Esophagus (tissue), 2 donors: ENCODE measurements at regions not wholly inside any gene's neighbourhood (a gene's known extent, or its start where the extent isn't known, plus 50 kb on each side); places are given as distances from the start of the nearest gene placed in this dataset.

Source experiments
- H3K27ac ChIP-seq, 2 donors: one replicate each; pipeline ENCODE4 v1.5.1; 2013; ENCODE audit warnings: low read depth in 2 of 2, mild to moderate bottlenecking in 2 of 2, inconsistent platforms in 1 of 2, low read length in 1 of 2, moderate library complexity in 1 of 2
- H3K27me3 ChIP-seq, 2 donors: one replicate each; pipeline ENCODE4 v1.6.1; 2013; ENCODE audit warnings: low read length in 2 of 2, control low read depth in 1 of 2, mild to moderate bottlenecking in 1 of 2; ENCODE audit not compliant: insufficient read depth in 2 of 2, control insufficient read depth in 1 of 2
- H3K36me3 ChIP-seq, 2 donors: one replicate each; pipeline ENCODE4 v1.6.1; 2013; ENCODE audit warnings: low read length in 1 of 2; ENCODE audit not compliant: control insufficient read depth in 2 of 2, insufficient read depth in 2 of 2
- H3K4me1 ChIP-seq, 2 donors: one replicate each; pipeline ENCODE4 v1.6.1; 2013; ENCODE audit warnings: low read length in 1 of 2; ENCODE audit not compliant: control insufficient read depth in 2 of 2, insufficient read depth in 2 of 2
- H3K4me3 ChIP-seq, 2 donors: one replicate each; pipeline ENCODE4 v1.5.1; 2013; ENCODE audit warnings: low read length in 2 of 2, mild to moderate bottlenecking in 2 of 2, low read depth in 1 of 2, moderate library complexity in 1 of 2
- H3K9me3 ChIP-seq, 2 donors: one replicate each; pipeline ENCODE4 v1.6.1; 2013; ENCODE audit warnings: mild to moderate bottlenecking in 2 of 2, low read depth in 1 of 2, low read length in 1 of 2, moderate library complexity in 1 of 2; ENCODE audit not compliant: control insufficient read depth in 2 of 2, insufficient read depth in 1 of 2
- WGBS, 2 donors: extraction: QIAGEN DNeasy Blood & Tissue Kit; methylation state at CpG; one replicate each; pipeline ENCODE4 v1.1.7; 2013; 5-methylcytosine and 5-hydroxymethylcytosine counted together
- donor health status: healthy with polysubstance abuse.
- donor health status: Bipolar disorder and iron deficiency.

DNA sequence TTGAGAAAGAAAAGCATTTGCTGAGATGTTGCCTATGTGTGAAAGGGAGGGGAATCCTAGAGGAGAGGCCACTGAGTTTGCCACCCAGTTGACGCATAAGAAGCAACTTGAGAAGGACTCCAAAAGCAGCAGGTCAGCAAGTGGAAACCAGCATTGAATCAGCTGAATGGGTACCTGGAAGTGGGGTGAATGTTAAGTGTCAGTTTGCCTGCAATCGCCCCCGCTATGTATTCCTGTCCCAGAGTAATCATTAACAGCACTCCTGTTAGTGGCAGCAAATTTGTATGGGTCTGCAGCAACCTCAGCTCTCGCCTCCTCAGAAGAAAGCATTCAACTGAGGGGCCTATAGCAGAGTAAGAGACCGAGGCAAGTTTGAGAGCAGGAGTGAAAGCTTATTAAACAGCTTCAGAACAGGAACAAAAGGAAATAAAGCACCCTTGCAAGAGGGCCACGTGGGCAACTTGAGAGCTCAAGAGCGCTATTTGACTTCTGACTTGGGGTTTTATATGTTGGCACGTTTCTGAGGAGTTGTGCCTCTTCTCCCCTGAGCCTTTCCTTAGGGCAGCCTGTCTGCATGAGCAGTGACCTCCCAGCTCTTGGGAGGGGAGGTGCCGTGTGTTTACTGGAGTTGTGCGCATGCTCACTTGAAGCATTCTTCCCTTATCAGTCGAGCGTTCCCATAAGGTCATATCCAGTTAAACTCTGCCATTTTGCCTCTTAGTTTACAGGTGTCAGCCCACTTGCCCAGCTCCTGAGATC is 122.6 kb upstream of the PHACTR1 start:
- no peaks in the 10 kb centered on the region for H3K4me1 ChIP-seq
- H3K36me3 ChIP-seq = no peaks in the 10 kb centered on the region
- no peaks in the 10 kb centered on the region for H3K27me3 ChIP-seq
- no peak overlapping the region for H3K4me3 ChIP-seq
- no peak overlapping the region for H3K27ac ChIP-seq
- WGBS, 2 donors = 77 to 85% methylated on average over 12 of the region's 12 CpGs
- no peaks in the 10 kb centered on the region for H3K9me3 ChIP-seq

- Histone ChIP-seq H3K4me1 (no peaks in the 10 kb centered on the region), H3K27ac (no peak overlapping the region), H3K4me3 (no peak overlapping the region), H3K9me3 (no peaks in the 10 kb centered on the region), H3K36me3 (no peaks in the 10 kb centered on the region), H3K27me3 (no peaks in the 10 kb centered on the region)
- WGBS, 2 donors = 73 to 78% methylated on average over 3 of the region's 3 CpGs
Measured at GRCh38 chr6:12594530-12594893, 122.1 kb upstream of the PHACTR1 start.

DNA sequence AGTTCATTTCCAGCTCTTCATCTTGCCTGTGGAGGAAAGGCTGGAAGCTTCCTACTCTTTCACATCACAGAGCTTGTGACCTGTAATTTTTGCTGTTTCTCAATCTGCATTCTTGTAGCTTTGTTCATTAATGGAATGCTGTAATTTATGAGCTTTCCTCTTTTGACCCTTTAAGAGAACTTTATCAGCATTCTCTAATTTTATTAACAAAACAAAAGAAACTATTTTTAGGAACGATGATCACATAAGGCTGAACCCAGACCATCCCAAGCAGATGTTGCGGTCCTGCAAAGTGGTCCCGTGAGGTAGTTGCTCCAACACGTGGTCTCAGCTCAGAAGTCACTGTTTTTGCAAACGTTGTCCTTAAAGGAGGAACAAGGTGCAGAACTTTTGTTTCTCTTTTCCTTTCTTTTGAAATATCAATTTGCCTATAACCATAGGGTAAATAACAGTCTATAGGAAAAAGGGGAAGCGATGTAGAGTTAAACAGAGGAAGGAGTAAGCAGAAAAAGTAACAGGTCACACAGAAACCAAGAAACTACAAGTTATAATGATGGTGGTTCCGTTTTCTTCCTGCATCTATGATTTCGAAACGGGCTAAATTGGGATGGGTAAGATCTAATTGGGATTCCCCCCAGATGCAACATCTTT is 121.3 kb upstream of the PHACTR1 start:
- no peaks in the 10 kb centered on the region for H3K9me3 ChIP-seq
- no peaks in the 10 kb centered on the region for H3K27me3 ChIP-seq
- no peaks in the 10 kb centered on the region for H3K36me3 ChIP-seq
- H3K27ac ChIP-seq = no peak overlapping the region
- 77 to 79% methylated on average over 9 of the region's 9 CpGs for WGBS, 2 donors
- no peaks in the 10 kb centered on the region for H3K4me1 ChIP-seq
- no peak overlapping the region for H3K4me3 ChIP-seq

GRCh38 chr6:12596731-12597130 is 119.8 kb upstream of the PHACTR1 start:
- no peak overlapping the region for H3K4me3 ChIP-seq
- no peaks in the 10 kb centered on the region for H3K9me3 ChIP-seq
- H3K4me1 ChIP-seq = no peaks in the 10 kb centered on the region
- no peaks in the 10 kb centered on the region for H3K27me3 ChIP-seq
- H3K27ac ChIP-seq = no peak overlapping the region
- no peaks in the 10 kb centered on the region for H3K36me3 ChIP-seq
- 61 to 71% methylated on average over 2 of the region's 2 CpGs for WGBS, 2 donors

DNA sequence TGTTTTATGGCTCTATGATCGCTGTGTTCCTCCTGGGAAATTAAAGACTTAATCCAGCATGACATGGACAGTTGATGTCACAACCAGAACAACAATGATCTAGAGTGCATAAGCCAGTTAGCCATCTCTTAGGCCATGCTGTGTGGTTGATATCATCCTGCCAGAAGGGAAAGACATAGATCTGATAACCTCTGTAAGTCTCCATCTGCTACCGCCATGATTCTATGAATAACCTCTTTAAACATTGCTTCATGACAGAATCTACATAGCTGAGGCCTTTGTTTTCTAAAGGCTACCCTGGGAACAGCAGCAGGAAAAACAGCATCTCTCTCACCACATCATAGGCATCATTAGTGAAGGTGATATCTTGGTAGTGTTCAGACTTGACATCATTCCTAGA is 117.6 kb upstream of the PHACTR1 start:
- Histone ChIP-seq H3K27ac (no peak overlapping the region), H3K27me3 (no peaks in the 10 kb centered on the region), H3K9me3 (no peaks in the 10 kb centered on the region), H3K4me1 (no peaks in the 10 kb centered on the region), H3K36me3 (no peaks in the 10 kb centered on the region), H3K4me3 (no peak overlapping the region)
- 82 to 91% methylated on average over 2 of the region's 2 CpGs for WGBS, 2 donors

GRCh38 chr6:12601881-12602280 is 114.7 kb upstream of the PHACTR1 start:
- 52 to 61% methylated on average over 3 of the region's 3 CpGs for WGBS, 2 donors
- H3K9me3 ChIP-seq = no peaks in the 10 kb centered on the region
- no peaks in the 10 kb centered on the region for H3K4me1 ChIP-seq
- H3K4me3 ChIP-seq = no peak overlapping the region
- H3K36me3 ChIP-seq = no peaks in the 10 kb centered on the region
- H3K27ac ChIP-seq = no peak overlapping the region
- no peaks in the 10 kb centered on the region for H3K27me3 ChIP-seq

GRCh38 chr6:12602342-12602741 is 114.2 kb upstream of the PHACTR1 start:
- Histone ChIP-seq H3K9me3 (no peaks in the 10 kb centered on the region), H3K27ac (no peak overlapping the region), H3K27me3 (no peaks in the 10 kb centered on the region), H3K4me1 (no peaks in the 10 kb centered on the region), H3K4me3 (no peak overlapping the region), H3K36me3 (no peaks in the 10 kb centered on the region)
- 73 to 83% methylated on average over 3 of the region's 3 CpGs for WGBS, 2 donors

- WGBS, 2 donors = 58 to 68% methylated on average over 6 of the region's 6 CpGs
- H3K9me3 ChIP-seq = no peaks in the 10 kb centered on the region
- no peaks in the 10 kb centered on the region for H3K4me1 ChIP-seq
- no peak overlapping the region for H3K4me3 ChIP-seq
- H3K36me3 ChIP-seq = no peaks in the 10 kb centered on the region
- H3K27ac ChIP-seq = no peak overlapping the region
- no peaks in the 10 kb centered on the region for H3K27me3 ChIP-seq
Measured at GRCh38 chr6:12602951-12603672, 113.5 kb upstream of the PHACTR1 start.

GRCh38 chr6:12603673-12604049 is 112.9 kb upstream of the PHACTR1 start:
- no peaks in the 10 kb centered on the region for H3K27me3 ChIP-seq
- H3K4me3 ChIP-seq = no peak overlapping the region
- no peaks in the 10 kb centered on the region for H3K4me1 ChIP-seq
- 66 to 67% methylated on average over 3 of the region's 3 CpGs for whole genome bisulfite sequencing, 2 donors
- H3K27ac ChIP-seq = no peak overlapping the region
- H3K36me3 ChIP-seq = no peaks in the 10 kb centered on the region
- H3K9me3 ChIP-seq = no peaks in the 10 kb centered on the region
